Adrenal gland (tissue), 5 donors: ENCODE measurements at regions not wholly inside any gene's neighbourhood (a gene's known extent, or its start where the extent isn't known, plus 50 kb on each side); places are given as distances from the start of the nearest gene placed in this dataset.

Source experiments
- POLR2A ChIP-seq, 2 donors: fragments of 450-650 bp; IDR thresholded peaks; one replicate each; pipeline ENCODE4 v1.6.1; 2017; ENCODE audit warnings: antibody characterized with exemption in 2 of 2, mild to moderate bottlenecking in 2 of 2, moderate library complexity in 1 of 2
- TF ChIP-seq, protein P1 (sequence below), 6 experiments: fragments of 450-650 bp in 4 of 6; fragments of 200-600 bp in 2 of 6; sonication (generic) in 1 of 6; IDR thresholded peaks; 1 replicate in 5 of 6; 2 replicates in 1 of 6; pipeline versions ENCODE4 v1.5.1 to v1.8.0; 2016 to 2021; ENCODE audit warnings: antibody characterized with exemption in 6 of 6, mild to moderate bottlenecking in 2 of 6, moderate library complexity in 1 of 6
- donor health status: DM: no; HTN: no; CAD: no.

DNA sequence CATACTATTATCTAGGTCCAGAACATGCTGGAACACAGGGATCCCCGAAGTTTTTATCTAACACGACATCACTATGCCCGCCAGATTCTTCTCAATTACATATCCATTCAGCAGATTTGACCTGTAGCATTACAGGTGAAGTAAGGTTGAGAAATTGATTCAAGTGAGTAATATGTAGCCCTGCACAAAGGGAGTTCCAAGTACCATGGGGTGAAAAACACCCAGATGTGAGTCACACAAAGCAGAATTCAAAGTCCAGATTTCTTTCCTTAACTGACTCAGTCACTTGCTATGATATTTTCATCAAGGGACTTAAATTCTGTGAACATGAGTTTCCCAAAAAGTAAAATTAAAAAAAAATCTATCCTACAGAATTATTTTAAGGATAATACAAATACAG lies 655.4 kb upstream of the PTCHD4 start:
- TF ChIP-seq, protein P1, sequence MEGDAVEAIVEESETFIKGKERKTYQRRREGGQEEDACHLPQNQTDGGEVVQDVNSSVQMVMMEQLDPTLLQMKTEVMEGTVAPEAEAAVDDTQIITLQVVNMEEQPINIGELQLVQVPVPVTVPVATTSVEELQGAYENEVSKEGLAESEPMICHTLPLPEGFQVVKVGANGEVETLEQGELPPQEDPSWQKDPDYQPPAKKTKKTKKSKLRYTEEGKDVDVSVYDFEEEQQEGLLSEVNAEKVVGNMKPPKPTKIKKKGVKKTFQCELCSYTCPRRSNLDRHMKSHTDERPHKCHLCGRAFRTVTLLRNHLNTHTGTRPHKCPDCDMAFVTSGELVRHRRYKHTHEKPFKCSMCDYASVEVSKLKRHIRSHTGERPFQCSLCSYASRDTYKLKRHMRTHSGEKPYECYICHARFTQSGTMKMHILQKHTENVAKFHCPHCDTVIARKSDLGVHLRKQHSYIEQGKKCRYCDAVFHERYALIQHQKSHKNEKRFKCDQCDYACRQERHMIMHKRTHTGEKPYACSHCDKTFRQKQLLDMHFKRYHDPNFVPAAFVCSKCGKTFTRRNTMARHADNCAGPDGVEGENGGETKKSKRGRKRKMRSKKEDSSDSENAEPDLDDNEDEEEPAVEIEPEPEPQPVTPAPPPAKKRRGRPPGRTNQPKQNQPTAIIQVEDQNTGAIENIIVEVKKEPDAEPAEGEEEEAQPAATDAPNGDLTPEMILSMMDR (IDR thresholded peaks at IDR 0.05): no peak
- no peak for TF ChIP-seq POLR2A (IDR thresholded peaks at IDR 0.05)
